MM.1S (cell line): ENCODE measurements at regions not wholly inside any gene's neighbourhood (a gene's known extent, or its start where the extent isn't known, plus 50 kb on each side); places are given as distances from the start of the nearest gene placed in this dataset.

Experiments
- EZH2 ChIP-seq: fragments of 300-600 bp; sonication (generic); optimal IDR thresholded peaks from 2 replicates; pipeline ENCODE3; 2017; ENCODE audit warnings: low read depth, mild to moderate bottlenecking, antibody characterized with exemption, low read length, mixed read lengths
- EZH2phosphoT487 ChIP-seq: fragments of 300-600 bp; sonication (generic); IDR thresholded peaks from 2 replicates; pipeline ENCODE4 v1.6.1; 2018; ENCODE audit warnings: antibody characterized with exemption, low read length
- TF ChIP-seq, protein P1 (sequence below): fragments of 300-600 bp; sonication (generic); IDR thresholded peaks from 2 replicates; pipeline ENCODE4 v1.5.1; 2016; ENCODE audit warnings: antibody characterized with exemption, low read length, mixed read lengths

- TF ChIP-seq, protein P1, sequence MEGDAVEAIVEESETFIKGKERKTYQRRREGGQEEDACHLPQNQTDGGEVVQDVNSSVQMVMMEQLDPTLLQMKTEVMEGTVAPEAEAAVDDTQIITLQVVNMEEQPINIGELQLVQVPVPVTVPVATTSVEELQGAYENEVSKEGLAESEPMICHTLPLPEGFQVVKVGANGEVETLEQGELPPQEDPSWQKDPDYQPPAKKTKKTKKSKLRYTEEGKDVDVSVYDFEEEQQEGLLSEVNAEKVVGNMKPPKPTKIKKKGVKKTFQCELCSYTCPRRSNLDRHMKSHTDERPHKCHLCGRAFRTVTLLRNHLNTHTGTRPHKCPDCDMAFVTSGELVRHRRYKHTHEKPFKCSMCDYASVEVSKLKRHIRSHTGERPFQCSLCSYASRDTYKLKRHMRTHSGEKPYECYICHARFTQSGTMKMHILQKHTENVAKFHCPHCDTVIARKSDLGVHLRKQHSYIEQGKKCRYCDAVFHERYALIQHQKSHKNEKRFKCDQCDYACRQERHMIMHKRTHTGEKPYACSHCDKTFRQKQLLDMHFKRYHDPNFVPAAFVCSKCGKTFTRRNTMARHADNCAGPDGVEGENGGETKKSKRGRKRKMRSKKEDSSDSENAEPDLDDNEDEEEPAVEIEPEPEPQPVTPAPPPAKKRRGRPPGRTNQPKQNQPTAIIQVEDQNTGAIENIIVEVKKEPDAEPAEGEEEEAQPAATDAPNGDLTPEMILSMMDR: no peak
- no peak for TF ChIP-seq EZH2
- TF ChIP-seq EZH2phosphoT487: no peak
These were observed 148.8 kb upstream of the ZNF236 start for GRCh38 chr18:76673281-76674185.
